ENCODE measurements at regions not wholly inside any gene's neighbourhood (a gene's known extent, or its start where the extent isn't known, plus 50 kb on each side); places are given as distances from the start of the nearest gene placed in this dataset.

DNA sequence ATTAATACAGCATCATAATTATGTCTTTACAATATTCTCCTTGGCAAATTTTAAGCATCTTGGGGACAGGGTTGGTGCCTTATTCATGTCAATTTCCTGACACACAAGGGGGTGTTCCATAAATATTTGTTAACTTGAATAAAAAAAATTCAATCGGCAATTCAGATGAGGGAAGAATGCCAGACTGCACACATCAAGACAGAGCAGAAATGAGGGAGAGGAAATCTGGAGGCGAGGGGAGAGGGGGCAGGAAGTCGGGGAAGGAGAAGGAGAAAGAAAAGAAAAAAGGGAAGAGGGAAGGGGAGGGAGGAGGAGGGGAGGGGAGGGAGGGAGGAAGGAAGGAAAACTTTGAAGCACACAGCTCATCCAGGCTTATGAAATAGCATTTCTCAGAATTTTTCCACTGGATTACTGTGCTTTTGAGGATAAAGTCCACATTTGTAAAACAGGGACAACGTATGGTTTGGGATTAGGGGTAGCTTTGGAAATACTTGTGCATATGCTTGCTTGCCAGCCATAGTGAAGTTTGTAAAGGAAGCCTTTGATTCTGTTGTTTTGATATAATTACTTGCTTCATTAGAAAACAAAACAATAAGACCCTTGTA is 362.1 kb downstream of the SAMD5 start:
- no peak for DNase-seq

DNA sequence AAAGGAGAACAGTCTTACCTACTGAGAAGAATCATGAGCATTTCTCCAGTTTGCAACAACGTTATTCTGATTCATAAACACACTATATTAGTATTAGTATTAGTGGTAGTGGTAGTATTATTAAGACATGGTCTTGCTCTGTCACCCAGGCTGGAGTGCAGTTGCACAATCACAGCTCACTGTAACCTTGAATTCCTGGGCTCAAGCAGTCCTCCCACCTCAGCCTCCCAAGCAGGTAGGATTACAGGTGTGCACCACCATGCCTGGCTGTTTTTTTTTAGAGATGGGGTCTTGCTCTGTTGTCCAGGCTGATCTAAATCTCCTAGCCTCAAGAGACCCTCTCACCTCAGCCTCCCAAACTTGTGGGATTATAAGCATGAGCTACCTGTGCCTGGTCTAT is 363.5 kb downstream of the SAMD5 start:
- no peak for DNase-seq

DNA sequence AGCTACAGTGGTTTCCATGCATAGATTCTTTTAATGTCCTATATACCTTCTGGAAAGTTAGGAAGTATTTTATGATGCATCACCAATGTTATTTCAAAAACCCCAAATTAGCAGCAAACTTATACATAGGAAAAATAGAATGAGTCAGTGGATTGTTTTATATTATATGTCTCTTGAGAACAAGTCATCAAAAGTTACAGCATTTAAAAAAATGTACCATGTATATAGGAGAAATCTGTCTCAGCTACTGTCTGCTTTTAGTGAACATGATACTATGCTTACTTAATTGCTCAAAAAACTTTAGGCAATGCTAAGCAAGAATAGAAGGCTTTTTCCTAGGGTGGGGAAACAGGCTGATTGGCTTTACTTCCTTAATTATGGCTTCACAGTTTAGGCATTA is 365.3 kb downstream of the SAMD5 start:
- no peak for DNase-seq

DNA sequence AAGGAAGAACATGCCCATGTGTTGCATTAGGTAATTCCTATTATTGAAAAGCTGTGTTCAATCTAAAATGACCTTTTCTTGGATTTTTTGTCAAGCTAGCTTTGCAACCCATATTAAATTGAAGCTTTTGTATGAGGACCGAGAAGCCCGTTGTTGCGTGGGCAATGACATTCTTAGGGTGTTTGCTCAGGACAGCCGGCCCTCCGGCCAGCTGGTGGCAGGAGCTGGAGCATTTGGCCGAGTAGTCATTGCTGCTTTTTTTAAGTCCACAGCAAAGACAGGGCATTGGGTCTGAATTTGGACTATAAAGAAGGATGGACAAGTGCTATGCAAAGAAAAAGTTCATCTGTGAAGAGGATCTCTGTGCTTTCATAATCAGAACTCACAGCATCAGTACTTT is 365.8 kb downstream of the SAMD5 start:
- DNase-seq, result no peak

DNA sequence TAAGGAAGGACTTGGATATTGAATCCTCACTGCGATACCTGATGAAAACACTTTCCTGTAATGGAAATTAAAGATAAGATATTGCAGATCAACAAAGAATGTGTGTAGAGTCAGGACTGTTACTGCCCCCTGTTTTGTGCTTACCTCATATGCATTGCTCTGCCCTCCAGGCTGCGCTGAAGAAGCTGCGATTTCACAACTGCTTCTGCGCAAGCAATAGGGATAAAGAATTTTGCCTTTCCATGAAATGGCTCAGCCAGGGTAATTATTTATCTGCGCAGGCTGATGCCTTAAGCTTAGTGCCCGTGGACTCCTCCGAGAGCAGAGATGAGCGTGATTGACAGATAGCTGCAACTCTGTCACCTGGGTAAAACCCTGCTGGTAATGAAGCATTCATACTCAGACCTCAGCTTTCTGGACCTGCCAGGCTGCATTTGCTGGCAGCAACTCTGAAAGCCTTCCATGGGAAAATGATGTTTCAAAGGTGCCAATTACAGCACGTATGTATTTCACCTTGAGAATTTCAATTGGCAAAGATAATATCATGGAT is 370.6 kb downstream of the SAMD5 start:
- DNase-seq, result no peak

DNA sequence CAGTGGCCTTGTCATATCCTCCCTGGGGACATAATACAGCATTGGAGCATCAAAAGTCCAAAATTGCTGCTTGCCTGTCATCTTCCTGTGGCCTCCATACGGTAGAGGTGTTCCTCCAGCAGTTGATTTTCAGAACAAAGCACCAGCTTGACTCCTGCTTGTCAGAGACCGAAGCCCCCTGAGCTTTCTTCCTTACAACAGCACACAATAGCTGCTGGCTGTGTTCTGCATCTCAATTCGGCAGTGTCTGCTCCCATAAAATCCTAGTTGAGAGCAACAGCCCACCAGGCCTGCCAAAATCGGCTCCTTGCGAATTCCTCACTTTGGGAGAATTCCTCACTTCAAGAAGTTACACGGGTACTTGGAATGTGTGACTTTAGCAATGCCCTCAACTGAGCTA is 372.9 kb downstream of the SAMD5 start:
- no peak for DNase-seq

DNA sequence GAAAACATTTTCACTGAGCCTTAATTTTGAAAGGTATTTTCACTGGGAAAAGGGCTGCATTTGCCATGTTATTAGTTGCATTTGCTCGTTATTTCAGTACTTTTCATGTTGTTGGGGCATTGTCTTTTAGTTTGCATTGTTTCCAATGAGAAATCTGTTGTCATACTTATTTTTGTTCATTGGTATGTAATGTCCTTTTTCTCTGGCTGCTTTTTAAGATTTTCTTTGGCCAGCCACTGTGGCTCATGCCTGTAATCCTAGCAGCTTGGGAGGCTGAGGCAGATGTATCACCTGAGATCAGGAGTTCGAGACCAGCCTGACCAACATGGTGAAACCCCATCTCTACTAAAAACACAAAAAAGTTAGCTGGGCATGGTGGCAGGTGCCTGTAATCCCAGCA is 379.9 kb downstream of the SAMD5 start:
- no peak for DNase-seq

DNA sequence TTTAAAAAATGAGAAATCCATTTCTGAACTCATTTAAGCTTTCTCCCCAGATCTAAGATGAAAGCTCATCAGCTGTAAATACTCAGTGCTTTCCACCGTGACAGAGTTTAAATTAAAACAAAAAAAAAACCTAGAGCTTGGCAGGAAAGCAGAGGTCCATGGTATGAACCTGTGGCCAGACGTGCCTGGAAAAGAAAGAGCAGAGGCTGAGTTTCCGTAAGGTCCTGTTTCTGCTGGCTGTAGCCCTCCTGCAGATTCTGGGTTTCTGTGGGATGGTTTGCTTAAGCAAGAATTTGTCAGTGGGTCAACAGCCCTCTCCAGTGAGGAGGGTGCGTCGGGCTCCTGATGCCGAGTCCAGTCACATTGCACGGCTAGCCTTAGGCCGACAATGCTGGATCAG is 383.2 kb downstream of the SAMD5 start:
- DNase-seq, result no peak

DNA sequence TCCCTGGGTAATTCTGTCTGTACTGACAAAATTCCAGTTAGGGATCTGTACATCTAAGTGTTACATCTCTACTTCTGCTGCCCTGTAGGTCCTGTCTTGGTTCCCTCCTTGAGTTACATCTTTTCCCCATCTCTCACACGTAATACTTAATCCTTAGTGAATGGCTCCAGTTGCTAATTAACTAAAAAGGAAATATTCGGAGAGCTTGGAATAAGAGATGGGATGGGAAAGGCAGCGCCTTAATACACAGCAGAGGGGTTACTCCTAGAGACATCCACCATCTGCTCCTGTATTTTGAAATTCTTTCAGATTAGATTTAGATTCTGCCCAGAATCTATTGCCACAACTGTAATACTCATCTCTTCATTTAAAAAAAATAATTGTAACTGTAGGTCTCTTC is 384.0 kb downstream of the SAMD5 start:
- DNase-seq, result no peak

DNA sequence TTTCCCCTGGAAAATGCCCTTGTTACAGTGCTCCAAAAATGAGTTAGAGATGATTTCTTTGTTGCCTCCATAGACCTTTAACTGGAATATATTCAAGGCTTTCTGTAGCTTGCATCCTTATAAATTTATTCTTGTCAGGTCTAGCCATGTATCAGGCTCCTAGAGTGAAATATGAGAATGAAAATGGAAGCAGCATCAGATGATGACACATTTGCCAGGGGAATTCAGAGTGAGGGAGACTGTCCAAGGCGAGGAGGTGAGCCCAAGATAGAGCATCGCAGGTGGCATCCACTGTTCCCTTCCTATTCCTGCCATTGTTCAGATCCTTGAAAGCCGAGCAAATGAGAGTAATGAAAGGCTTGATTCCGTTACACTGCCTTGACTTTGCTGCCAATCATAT is 386.8 kb downstream of the SAMD5 start:
- DNase-seq, result no peak

DNA sequence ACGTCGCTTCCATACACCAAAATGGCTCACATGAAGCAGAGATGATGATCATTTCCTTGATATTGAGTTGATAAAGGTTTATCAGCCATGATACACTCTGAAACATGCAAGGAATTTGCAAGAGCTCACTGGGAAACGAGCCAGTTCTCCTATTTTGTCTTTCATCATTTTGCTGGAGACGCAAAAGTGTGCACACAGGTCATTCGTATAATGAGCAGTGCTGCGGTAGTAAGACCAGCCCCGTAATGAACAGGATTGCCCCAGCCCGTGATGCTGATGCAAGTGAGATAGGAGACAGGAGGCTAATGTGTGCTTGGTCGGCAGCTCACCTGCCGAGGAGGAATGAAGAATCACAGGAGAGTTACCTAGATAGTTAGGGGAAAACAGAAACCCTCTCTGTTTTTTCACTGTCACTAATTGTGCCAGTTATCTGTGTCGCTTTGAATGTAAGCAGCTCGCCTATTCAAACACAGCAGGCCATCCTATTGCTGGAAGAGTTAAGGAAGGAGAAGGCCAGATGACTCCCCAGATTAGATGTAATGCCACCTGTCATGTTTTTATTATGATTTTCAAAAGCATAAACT is 391.8 kb downstream of the SAMD5 start:
- DNase-seq, result no peak

DNA sequence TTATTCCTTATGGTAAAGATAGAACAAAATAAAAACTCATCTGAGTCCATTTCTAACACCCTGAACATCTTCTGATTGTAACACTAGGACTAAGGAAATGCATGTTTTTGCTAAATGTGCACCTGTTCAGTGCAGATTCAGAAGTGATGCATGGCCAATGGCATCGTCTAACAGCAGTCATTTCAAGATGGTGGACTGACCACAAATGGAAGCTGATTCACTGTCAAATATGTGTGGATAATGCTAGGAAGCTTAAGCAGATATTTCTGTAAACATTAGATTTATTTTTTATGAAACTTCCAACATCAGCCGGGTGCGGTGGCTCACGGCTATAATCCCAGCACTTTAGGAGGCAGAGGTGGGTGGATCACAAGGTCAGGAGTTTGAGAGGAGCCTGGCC is 394.8 kb downstream of the SAMD5 start:
- DNase-seq, result no peak

DNA sequence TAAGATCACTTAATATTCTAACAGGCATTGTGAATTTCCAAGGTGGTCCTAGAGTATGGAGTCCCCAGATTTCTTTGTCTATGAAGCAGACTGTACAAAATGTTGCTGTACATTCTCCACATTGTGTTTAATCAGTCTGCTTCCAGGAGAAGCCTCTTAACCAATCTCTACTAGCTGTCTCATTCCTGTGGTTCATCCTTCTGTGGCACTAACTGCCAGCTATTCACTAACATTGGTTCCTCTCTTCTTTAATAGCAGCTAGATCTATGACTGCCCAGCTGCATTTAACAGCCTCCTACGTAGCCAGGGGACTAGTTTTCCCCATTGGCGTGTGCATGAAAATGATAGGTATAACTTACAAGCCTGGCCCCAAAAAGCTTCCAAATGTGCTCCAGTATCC is 395.4 kb downstream of the SAMD5 start:
- DNase-seq, result no peak

DNA sequence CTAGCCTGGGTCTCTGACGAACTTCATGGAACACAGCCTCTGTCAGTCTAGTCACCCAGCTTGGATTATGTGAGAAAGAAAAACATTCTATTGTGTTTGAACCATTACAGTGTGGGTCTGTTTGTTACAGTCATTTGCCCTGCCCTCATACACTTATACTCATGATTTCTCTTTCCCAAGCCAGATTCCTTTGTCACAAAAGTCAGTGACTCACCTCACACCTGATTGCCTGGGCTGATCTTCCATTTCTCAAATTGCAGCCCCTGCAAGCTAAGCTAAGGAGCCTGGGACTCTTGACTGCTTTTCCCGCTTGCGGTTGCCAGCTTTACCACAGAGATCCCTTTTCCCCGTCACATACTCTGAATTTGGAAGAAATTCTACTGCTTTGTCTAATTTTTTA is 395.9 kb downstream of the SAMD5 start:
- DNase-seq, result no peak

DNA sequence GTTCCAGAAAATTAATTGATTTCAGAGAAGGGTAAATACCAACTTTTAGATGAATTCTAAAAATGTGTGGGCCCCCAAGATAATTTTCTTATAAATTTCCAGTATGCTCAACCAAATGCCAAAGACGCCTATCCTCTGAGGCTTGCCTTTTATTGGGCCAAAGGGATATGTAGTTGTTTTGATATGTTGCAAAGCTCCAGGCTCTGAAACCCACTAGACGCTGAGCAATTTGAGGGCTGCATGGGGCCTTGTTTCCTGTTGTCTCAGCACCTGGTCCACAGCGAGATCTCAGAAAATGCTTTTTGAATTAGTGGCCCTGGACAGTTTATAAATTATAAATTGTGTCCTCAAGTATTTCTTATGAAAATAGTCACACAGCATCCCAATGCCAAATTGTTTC is 397.2 kb downstream of the SAMD5 start:
- no peak for DNase-seq

DNA sequence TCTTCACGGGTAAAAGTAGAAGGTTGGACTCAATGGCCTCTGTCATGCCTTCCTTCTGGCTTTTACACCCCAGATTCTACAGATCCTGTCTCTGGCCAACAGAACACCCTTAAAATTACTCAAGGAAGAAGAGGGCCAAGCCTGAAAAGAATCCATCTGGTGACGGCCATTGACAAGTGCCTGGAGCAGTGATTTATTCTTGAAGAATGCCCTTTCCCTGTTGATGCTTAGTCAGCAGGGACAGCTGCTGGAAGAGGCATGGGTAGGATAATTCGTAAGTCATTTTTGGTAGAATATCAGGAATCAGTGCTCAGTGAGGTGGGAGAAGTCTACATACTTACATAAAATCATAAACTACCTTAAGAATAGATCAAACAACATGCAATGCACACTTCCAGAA is 397.9 kb downstream of the SAMD5 start:
- DNase-seq, result no peak

DNA sequence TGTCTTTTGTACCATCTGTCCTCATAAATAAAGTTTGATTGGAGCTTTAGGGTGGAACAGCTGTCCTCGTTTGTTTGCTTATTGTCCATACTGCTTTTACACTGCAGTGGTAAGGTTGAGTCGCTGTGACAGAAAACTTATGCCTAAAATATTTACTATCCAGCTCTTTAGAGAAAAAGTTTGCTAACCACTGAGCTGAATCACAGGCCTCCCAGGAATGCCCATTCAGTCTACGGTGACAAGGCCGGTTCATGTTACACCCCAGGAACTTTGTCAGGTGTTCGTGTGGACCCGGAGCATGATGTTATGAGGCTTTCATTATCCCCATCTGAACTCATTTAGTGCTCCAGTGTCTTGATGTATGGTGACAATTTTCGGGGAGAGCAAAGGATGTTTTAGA is 401.1 kb downstream of the SAMD5 start:
- no peak for DNase-seq

DNA sequence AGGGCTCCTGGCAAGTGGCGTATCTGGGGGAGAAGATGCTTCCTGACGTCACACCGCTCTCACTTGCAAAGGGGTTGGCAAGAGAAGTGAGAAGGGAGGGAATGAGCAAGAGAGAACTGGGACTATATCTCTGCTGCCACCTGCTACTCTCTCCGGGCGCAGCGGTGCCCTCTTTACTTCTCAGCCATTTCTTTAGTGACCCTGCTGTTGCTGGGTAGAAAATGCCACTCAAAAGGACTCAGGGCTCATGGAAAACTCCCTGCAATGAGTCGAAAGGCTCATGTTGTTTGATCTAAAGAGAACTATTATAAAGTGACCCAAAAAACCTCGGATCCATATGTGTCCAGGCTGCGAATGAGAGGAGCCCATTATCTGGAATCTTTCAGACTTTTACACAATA is 401.8 kb downstream of the SAMD5 start:
- no peak for DNase-seq

DNA sequence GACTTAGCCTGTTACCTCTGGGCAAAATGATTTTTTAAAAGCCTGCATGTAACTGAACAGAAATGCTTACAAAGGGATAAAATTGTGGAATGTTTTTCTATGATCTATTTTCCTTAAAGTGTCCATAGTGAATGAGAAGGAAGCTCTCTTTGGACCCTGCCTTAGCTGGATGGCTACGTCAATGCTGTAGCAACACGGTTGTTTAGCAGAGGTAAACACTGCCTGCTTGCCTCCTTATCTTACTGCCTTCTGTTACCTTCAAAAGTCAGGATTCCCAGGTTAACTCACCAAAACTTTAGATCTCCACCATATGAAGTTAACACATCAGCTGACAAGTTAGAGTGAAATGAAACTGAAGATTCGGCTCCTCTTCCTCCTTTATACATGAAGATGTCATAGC is 402.6 kb downstream of the SAMD5 start:
- no peak for DNase-seq

DNA sequence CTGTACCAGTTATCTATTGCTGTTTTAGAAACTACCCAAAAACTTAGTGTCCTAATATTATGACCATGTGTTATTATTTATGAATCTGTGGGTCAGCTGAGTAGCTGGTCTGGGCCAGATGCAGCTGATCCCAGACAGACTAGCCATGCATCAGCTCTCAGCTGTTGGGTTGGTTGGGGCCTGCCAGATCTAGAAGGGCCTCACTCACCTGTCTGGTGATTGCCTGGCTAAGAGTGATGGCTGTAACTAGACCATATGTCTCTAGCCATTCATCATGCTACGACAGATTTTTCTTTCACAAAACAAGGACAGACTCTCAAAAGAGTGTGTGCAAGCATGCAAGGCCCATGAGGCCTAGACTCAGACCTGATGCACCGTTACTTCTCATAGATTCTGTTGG is 403.2 kb downstream of the SAMD5 start:
- no peak for DNase-seq

DNA sequence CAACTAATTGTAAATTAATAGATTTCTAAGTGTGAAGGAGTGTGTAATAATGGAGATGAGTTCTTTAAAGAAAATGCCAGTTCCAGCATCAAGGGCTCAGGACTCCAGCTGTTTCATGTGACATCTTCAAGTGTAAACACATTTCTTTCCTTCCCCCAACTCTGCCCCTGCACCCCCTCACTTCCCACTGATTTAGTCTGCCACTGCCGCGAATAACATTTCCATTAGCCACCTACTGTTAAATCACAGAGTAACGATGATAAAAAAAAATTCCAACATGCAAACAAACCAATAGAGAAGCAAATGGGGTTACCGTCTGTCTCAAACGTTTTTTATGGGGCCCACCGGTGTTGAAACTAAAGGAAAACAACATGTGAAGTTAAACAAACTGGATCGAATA is 414.3 kb downstream of the SAMD5 start:
- DNase-seq, result no peak

DNA sequence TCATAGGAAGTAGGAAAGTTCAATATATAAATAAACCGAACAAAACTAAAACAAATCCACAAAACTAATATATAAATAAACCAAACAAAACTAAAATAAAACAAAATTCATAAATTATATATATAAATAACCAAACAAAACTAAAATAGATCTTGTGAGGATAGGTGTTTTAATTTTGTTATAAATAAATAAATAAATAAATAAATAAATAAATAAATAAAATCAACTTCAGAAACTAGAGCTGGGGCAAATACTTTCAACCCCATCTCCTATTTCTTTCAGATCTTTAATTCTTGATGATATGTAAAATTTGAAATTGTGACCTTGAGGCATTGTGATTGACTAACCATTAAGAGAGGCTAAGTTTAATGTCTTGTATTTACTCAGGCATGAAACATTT is 416.1 kb downstream of the SAMD5 start:
- no peak for DNase-seq

DNA sequence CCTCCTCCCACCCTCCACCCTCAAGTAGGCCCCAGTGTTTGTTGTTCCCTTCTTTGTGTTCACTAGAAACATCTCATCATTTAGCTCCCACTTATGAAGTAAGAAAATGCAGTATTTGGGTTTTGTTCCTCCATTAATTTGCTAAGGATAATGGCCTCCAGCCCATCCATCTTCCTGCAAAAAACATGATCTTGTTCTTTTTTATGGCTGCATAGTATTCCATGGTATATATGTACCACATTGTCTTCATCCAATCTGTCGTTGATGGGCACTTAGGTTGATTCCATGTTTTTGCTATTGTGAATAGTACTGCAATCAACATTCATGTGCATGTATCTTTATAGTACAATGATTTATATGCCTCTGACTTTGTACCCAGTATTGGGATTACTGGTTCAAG is 416.8 kb upstream of the SASH1 start:
- DNase-seq, result no peak

DNA sequence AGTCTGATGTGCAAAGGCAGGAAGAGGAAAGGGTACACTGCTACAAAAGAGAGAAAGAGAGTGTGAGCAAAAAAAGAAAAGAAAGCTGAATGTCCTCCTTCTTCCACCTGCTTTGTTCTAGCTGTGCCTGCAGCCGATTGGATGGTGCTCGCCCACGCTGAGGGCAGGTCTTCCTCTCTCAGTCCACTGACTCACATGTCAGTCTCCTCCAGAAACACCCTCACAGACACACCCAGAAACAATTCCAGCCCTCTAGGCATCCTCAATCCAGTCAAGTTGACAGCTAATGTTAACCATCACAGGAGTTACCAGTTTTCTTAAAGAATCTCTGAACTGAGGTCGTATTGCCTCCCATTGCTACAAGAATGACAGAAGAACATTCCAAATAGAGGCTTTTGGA is 411.9 kb upstream of the SASH1 start:
- DNase-seq, result no peak

DNA sequence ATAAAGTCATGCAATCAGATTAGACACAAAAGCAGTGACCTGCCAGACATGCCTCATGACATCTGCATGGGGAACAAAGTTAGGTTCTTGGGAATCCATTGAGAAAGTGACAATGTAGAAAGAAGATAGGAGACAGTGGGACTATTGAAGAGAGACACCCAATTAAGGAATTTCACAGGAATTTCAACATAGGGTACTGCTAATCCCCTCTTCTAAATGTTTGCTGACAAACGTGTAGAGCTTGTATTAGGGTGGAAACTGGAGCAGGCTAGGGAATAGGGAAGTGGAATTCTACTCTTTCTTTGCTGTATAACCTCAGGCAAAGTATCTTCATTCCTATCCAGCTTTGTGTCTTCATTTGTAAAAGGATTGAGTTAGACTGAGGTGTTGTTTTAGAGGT is 409.4 kb upstream of the SASH1 start:
- DNase-seq, result no peak
